Cardiac fibroblast (primary cell): ENCODE measurements at regions not wholly inside any gene's neighbourhood (a gene's known extent, or its start where the extent isn't known, plus 50 kb on each side); places are given as distances from the start of the nearest gene placed in this dataset.
A peak's percentile ranks its signal among the peaks of the same experiment; 100 is the strongest.
"Not testable (repeated sequence)": the region's sequence is repeated elsewhere in the genome, so short reads cannot be mapped to it uniquely, and the experiment has no call there.

Experiments
- DNase-seq, 2 donors: peaks; one replicate each; pipeline versions ENCODE4 v3.0.0 to v3.0.0-alpha.2; 2010; ENCODE audit warnings: low read depth in 2 of 2
- H3K4me3 ChIP-seq, 2 donors: replicated peaks in 1 of 2; 1 replicate in 1 of 2; 2 replicates in 1 of 2; pipeline ENCODE4 v1.5.1; 2011; ENCODE audit warnings: low read depth in 2 of 2, low read length in 2 of 2, mild to moderate bottlenecking in 2 of 2, moderate library complexity in 1 of 2
- TF ChIP-seq, protein P1 (sequence below): IDR thresholded peaks from one replicate; pipeline ENCODE4 v1.5.1; 2011; ENCODE audit warnings: low read depth, mild to moderate bottlenecking, low read length, inconsistent platforms

DNA sequence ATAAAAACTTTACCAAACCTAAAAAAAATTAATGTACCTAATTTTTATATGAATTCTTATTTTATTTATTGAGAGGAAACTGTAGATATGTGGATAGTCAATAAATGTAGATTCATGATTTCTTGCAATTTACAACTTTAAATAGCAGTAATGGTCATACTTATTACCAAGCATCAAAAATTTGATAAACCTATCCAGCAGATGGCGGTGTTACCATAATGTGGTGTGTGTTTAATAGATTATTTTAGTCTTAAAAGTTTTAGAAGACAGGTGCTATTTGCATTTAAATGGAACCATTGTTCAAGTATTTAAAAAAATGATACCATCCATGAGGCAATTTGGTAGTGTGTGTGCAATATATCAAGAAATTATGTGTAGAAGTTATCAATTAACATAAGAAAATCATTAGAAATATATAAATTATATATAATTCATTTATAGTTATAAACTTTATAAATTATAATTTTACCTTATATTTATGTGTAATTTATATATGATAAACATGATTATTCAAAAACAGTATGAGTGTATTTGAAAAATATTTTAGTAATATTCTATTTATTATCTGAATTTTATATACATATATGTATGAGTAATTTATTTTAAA is 176.0 kb upstream of the BCHE start:
- H3K4me3 ChIP-seq = no peak overlapping the region
- peak; percentile 32 to 56 for DNase-seq
- TF ChIP-seq, protein P1, sequence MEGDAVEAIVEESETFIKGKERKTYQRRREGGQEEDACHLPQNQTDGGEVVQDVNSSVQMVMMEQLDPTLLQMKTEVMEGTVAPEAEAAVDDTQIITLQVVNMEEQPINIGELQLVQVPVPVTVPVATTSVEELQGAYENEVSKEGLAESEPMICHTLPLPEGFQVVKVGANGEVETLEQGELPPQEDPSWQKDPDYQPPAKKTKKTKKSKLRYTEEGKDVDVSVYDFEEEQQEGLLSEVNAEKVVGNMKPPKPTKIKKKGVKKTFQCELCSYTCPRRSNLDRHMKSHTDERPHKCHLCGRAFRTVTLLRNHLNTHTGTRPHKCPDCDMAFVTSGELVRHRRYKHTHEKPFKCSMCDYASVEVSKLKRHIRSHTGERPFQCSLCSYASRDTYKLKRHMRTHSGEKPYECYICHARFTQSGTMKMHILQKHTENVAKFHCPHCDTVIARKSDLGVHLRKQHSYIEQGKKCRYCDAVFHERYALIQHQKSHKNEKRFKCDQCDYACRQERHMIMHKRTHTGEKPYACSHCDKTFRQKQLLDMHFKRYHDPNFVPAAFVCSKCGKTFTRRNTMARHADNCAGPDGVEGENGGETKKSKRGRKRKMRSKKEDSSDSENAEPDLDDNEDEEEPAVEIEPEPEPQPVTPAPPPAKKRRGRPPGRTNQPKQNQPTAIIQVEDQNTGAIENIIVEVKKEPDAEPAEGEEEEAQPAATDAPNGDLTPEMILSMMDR = peak; percentile 36

DNA sequence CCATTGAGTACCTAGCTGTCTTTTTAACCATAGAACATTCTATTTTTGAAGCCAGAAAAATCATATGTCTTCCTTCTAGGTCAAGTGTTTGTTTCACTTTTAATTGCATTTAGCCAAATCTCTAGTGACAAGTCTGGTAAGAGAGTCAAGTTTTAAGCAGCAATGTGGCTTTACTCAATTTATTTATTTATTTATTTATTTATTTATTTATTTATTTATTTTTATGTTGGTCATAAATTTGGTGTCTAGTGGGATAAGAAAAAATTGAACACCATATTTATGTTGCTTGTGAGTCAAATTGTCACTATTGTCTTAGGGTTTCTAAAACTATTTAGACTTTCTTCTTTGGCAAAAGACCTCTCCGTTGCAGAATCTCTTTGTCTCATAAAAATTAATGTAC is 174.5 kb upstream of the BCHE start:
- H3K4me3 ChIP-seq = no peak overlapping the region
- TF ChIP-seq, protein P1 = no peak
- DNase-seq = no peak

DNA sequence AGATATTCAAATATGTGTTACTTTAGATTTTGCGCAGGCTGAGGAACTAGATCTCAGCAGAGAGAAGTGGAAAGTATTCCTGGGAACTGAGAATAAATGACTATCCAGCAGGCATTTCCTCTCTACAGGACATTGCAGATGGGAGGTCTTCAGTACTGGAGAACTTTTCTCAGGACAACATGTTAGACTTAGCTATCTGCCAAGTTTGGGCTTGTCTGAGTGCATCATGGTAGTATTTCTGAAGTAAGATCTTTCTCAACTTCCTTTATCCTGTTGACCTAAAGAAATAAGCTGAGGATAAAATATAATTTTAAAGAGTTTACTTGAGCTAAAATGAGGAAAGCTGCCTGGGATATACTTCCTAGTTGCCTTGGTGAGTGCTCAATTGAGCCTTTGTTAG is 167.9 kb upstream of the BCHE start:
- no peak overlapping the region for H3K4me3 ChIP-seq
- TF ChIP-seq, protein P1 = no peak
- no peak for DNase-seq

DNA sequence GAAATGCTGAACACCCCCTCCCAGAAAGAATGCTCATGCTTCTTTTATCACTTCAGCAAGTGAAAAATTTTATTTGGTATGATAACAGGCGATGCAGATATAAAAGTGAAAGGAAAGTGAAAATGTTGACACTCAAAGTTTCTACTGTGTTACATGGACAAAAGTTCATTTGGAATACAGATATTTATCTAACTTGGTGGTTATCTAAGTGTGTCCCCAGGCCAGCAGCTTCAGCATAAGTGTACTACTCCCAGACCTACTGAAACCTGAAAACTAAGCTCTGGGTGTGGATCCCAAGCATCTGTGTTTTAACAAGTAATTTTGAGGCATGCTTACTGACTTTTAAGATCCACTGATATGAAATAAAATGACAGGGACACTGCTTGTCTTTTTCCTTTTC is 157.1 kb upstream of the BCHE start:
- DNase-seq = no peak
- no peak overlapping the region for H3K4me3 ChIP-seq
- TF ChIP-seq, protein P1 = no peak

DNA sequence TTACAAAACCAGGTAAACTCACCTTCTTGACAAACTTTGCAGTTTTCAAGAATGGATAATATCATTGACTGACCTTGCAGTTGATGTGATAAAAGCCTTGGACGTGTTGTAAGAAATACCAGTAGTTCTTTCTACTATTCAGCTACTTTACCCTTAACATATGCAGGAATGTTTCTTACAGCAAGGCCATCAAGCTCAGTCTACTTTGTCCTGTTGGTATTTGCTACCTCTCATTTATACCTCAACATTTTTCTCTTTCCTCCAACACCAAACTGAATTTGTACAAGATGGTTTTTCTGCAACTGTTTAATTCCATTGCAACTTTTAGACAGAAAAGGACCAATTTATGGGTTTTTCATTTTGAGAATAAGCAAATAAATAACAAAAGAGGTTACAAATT is 147.4 kb upstream of the BCHE start:
- TF ChIP-seq, protein P1 = no peak
- no peak overlapping the region for H3K4me3 ChIP-seq
- no peak for DNase-seq

DNA sequence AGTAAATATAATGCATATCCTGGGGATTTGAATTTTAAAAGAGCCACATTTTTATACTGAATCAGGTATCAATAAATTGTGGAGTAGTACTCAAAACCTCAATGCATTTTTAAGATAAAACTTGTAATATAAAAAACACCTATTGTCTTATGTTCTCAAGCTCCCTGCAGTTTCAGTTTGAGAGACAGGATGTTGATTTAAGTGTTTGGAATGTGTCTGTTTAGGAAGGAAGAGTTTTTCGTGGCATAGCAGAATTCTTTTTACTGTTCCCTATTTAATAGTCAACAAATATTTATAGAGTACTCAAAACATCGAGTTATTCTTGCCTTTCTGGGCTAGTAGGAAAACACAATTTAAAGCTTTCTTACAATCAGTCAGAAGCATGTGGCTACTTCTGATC is 146.1 kb upstream of the BCHE start:
- TF ChIP-seq, protein P1 = no peak
- DNase-seq = peak in 1 of 2 donors; percentile 41
- H3K4me3 ChIP-seq = no peak overlapping the region

DNA sequence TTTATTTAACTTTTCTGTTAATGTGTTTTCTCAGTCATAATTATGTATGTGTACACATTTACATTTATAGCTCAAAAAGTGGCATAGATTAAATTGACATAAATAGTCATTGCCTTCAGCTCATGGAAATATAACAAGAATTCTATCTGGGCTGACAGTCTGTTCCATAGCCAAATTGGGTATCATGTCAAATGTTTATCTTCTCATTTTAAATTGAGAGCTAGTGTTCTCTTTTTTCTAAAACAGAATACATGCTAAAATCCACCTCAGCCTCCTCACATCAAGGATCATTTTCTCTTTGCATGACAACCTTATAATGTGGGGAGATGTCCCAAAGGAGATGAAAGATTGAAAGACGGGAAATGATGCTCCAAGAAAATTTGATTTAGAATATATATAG is 144.1 kb upstream of the BCHE start:
- TF ChIP-seq, protein P1 = no peak

DNA sequence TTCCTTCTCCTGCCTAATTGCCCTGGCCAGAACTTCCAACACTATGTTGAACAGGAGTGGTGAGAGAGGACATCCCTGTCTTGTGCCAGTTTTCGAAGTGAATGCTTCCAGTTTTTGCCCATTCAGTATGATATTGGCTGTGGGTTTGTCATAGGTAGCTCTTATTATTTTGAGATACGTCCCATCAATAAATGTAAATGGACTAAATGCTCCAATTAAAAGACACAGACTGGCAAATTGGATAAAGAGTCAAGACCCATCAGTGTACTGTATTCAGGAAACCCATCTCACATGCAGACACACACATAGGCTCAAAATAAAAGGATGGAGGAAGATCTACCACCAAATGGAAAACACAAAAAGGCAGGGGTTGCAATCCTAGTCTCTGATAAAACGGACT is 123.6 kb upstream of the BCHE start:
- not testable (repeated sequence) for DNase-seq, H3K4me3 ChIP-seq

More for the DNA sequence above, 144.1 kb upstream of the BCHE start:
- H3K4me3 ChIP-seq = no peak overlapping the region
- DNase-seq = no peak
